ENCODE measurements at regions not wholly inside any gene's neighbourhood (a gene's known extent, or its start where the extent isn't known, plus 50 kb on each side); places are given as distances from the start of the nearest gene placed in this dataset.

- TF ChIP-seq POLR2AphosphoS5 (IDR thresholded peaks at IDR 0.05) (no peak), CTCF (IDR thresholded peaks at IDR 0.05) (no peak), POLR2A (IDR thresholded peaks at IDR 0.05; ENCODE audit: low read depth) (no peak)
Observed at GRCh38 chr4:10740251-10740650, 55.7 kb upstream of the CLNK start.
